GM12875 (cell line): ENCODE measurements at regions not wholly inside any gene's neighbourhood (a gene's known extent, or its start where the extent isn't known, plus 50 kb on each side); places are given as distances from the start of the nearest gene placed in this dataset.

Source experiments
- H3K4me3 ChIP-seq: one replicate; pipeline ENCODE4 v1.5.1; 2011; ENCODE audit warnings: low read depth, low read length, control low read depth
- CTCF ChIP-seq: IDR thresholded peaks from 2 replicates; pipeline ENCODE4 v1.5.1; 2011; ENCODE audit warnings: low read depth, mild to moderate bottlenecking, control low read depth, inconsistent platforms, low read length, moderate library complexity, borderline replicate concordance; ENCODE audit not compliant: insufficient read depth

GRCh38 chr2:2932692-2933305 lies 444.8 kb downstream of the EIPR1 start:
- TF ChIP-seq CTCF, result no peak
- no peak overlapping the region for H3K4me3 ChIP-seq

- no peak for TF ChIP-seq CTCF
- H3K4me3 ChIP-seq, result no peak overlapping the region
These were observed 445.4 kb downstream of the EIPR1 start for GRCh38 chr2:2932189-2932588.

GRCh38 chr2:2931318-2932075 lies 446.1 kb downstream of the EIPR1 start:
- no peak overlapping the region for H3K4me3 ChIP-seq
- TF ChIP-seq CTCF, result no peak

GRCh38 chr2:2930841-2931240 lies 446.8 kb downstream of the EIPR1 start:
- TF ChIP-seq CTCF, result no peak
- no peak overlapping the region for H3K4me3 ChIP-seq

DNA sequence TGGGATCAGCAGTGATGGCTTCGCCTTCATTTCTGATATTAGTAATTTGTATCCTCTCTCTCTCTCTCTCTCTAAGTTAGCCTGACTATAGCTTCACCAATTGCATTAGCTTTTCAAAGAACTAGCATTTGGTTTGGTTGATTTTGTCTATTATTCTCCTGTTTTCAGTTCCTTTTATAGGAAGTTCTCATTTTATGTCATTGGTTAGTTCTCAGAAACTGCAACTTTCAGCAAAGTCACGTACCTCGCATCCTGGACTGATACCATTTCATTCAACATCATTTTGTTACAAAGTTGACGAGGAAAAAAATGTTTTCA lies 450.8 kb downstream of the EIPR1 start:
- H3K4me3 ChIP-seq, result no peak overlapping the region
- TF ChIP-seq CTCF, result no peak

DNA sequence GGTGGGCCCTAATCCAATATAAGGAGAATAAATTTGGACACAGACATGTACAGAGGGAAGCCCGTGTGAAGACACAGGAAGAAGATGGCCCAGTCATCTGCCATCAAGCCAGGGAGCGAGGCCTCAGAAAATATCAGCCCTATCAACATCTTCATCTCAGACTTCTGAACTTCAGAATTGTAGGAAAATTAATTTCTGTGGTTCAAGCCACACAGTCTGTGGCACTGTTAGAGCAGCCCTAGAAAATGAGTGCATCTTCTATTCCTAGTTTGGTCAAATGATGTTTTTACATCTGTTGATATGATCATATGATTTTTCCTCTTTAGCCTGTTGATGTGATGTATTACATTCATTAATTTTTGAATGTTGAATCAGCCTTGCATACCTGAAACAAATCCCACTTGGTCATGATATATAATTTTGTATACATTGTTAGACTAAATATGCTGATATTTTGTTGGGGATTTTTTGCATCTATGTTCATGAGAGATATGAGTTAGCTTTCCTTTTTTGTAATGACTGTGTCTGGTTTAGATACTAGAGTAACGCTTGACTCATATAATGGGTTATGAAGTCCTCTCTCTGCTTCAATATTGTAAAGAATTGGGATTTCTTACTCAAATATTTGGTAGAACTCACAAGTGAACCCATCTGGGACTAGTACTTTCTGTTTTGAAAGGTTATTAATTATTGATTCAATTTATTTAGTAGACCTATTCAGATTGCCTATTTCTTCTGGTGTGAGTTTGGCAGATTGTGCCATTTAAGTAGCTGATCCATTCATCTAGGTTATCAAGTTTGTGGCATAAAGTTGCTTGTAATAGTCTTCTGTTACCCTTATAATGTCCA lies 451.4 kb downstream of the EIPR1 start:
- no peak for TF ChIP-seq CTCF
- H3K4me3 ChIP-seq, result no peak overlapping the region
